ENCODE measurements at regions not wholly inside any gene's neighbourhood (a gene's known extent, or its start where the extent isn't known, plus 50 kb on each side); places are given as distances from the start of the nearest gene placed in this dataset.

- TF ChIP-seq CTCF (conservative IDR thresholded peaks at IDR 0.05; ENCODE audit: low read depth in 2 of 2) (no peak), ZNF114 (CRISPR knock-in tag; IDR thresholded peaks at IDR 0.05) (no peak), POLR2AphosphoS5 (IDR thresholded peaks at IDR 0.05; ENCODE audit: low read depth) (no peak), EZH2 (IDR thresholded peaks at IDR 0.05; ENCODE audit: low read depth, unreplicated experiment) (no peak)
Observed at GRCh38 chr1:43074709-43075108, 97.4 kb downstream of the EBNA1BP2 start.
